Upper lobe of left lung (tissue), 4 donors: ENCODE measurements at regions not wholly inside any gene's neighbourhood (a gene's known extent, or its start where the extent isn't known, plus 50 kb on each side); places are given as distances from the start of the nearest gene placed in this dataset.

Source experiments
- POLR2AphosphoS5 ChIP-seq, 2 donors: sonication (generic); formaldehyde crosslinking; IDR thresholded peaks; one replicate each; pipeline ENCODE4 v1.5.1; 2017; ENCODE audit warnings: antibody characterized with exemption in 2 of 2
- TF ChIP-seq, protein P1 (sequence below), 6 experiments: fragments of 450-650 bp in 4 of 6; fragments of 200-600 bp in 2 of 6; sonication (generic) in 2 of 6; IDR thresholded peaks; one replicate each; pipeline ENCODE4 v1.5.1; 2016 to 2019; ENCODE audit warnings: antibody characterized with exemption in 6 of 6

- TF ChIP-seq, protein P1, sequence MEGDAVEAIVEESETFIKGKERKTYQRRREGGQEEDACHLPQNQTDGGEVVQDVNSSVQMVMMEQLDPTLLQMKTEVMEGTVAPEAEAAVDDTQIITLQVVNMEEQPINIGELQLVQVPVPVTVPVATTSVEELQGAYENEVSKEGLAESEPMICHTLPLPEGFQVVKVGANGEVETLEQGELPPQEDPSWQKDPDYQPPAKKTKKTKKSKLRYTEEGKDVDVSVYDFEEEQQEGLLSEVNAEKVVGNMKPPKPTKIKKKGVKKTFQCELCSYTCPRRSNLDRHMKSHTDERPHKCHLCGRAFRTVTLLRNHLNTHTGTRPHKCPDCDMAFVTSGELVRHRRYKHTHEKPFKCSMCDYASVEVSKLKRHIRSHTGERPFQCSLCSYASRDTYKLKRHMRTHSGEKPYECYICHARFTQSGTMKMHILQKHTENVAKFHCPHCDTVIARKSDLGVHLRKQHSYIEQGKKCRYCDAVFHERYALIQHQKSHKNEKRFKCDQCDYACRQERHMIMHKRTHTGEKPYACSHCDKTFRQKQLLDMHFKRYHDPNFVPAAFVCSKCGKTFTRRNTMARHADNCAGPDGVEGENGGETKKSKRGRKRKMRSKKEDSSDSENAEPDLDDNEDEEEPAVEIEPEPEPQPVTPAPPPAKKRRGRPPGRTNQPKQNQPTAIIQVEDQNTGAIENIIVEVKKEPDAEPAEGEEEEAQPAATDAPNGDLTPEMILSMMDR (IDR thresholded peaks at IDR 0.05): no peak
- no peak for TF ChIP-seq POLR2AphosphoS5 (IDR thresholded peaks at IDR 0.05)
Measured at GRCh38 chr4:131159261-131159660, 1989.8 kb upstream of the PCDH10 start.
